ENCODE measurements at regions not wholly inside any gene's neighbourhood (a gene's known extent, or its start where the extent isn't known, plus 50 kb on each side); places are given as distances from the start of the nearest gene placed in this dataset.

- H3K4me3 ChIP-seq (ENCODE audit: low read depth, low read length), result no peak overlapping the region
- ChIA-PET POLR2A (no interaction called here), CTCF (no interaction called here)
- H3K4me1 ChIP-seq (ENCODE audit: control insufficient read depth, insufficient read depth, low read length), result no peaks in the 10 kb centered on the region
- TF ChIP-seq GLIS2 (tag by site-specific recombination; IDR thresholded peaks at IDR 0.05) (no peak), ZNF707 (tag by site-specific recombination; IDR thresholded peaks at IDR 0.05) (no peak), KLF8 (tag by site-specific recombination; IDR thresholded peaks at IDR 0.05) (no peak), ZNF16 (tag by site-specific recombination; IDR thresholded peaks at IDR 0.05; ENCODE audit: low read depth) (no peak), GFI1B (tag by site-specific recombination; IDR thresholded peaks at IDR 0.05) (no peak), ZNF513 (tag by site-specific recombination; IDR thresholded peaks at IDR 0.05) (no peak), KLF17 (tag by site-specific recombination; IDR thresholded peaks at IDR 0.05) (no peak), TSHZ1 (tag by site-specific recombination; IDR thresholded peaks at IDR 0.05; ENCODE audit: borderline replicate concordance) (no peak), HOXD13 (CRISPR knock-in tag; IDR thresholded peaks at IDR 0.05; ENCODE audit: borderline replicate concordance) (no peak), GLIS1 (tag by site-specific recombination; IDR thresholded peaks at IDR 0.05) (no peak), ZNF138 (tag by site-specific recombination; IDR thresholded peaks at IDR 0.05; ENCODE audit: borderline replicate concordance) (no peak), ZNF10 (tag by site-specific recombination; IDR thresholded peaks at IDR 0.05) (no peak), GLI4 (tag by site-specific recombination; IDR thresholded peaks at IDR 0.05) (no peak), ZNF785 (tag by site-specific recombination; IDR thresholded peaks at IDR 0.05) (no peak), ZNF792 (tag by site-specific recombination; IDR thresholded peaks at IDR 0.05) (no peak), ZNF292 (tag by site-specific recombination; IDR thresholded peaks at IDR 0.05; ENCODE audit: borderline replicate concordance, low read depth) (no peak)
- no peak overlapping the region for H3K27ac ChIP-seq (ENCODE audit: extremely low read depth, low read depth, low read length)
- H3K36me3 ChIP-seq (ENCODE audit: control insufficient read depth in 2 of 2, insufficient read depth in 1 of 2, low read length in 2 of 2), result no peaks in the 10 kb centered on the region
- H3K9me3 ChIP-seq (ENCODE audit: control insufficient read depth, insufficient read depth, low read depth, low read length), result no peaks in the 10 kb centered on the region
These were observed 510.4 kb upstream of the RGMB start for GRCh38 chr5:98263084-98263483.

- CTCF ChIA-PET, result no interaction called here
- POLR2A ChIA-PET, result no interaction called here
- Histone ChIP-seq H3K4me1 (ENCODE audit: control insufficient read depth, insufficient read depth, low read length) (no peaks in the 10 kb centered on the region), H3K27ac (ENCODE audit: extremely low read depth, low read depth, low read length) (no peak overlapping the region), H3K36me3 (ENCODE audit: control insufficient read depth in 2 of 2, insufficient read depth in 1 of 2, low read length in 2 of 2) (no peaks in the 10 kb centered on the region), H3K4me3 (ENCODE audit: low read depth, low read length) (no peak overlapping the region), H3K9me3 (ENCODE audit: control insufficient read depth, insufficient read depth, low read depth, low read length) (no peaks in the 10 kb centered on the region)
- TF ChIP-seq HOXC10 (CRISPR knock-in tag; IDR thresholded peaks at IDR 0.05) (no peak), MEIS1 (CRISPR knock-in tag; IDR thresholded peaks at IDR 0.05; ENCODE audit: borderline replicate concordance) (no peak), ZNF473 (tag by site-specific recombination; IDR thresholded peaks at IDR 0.05) (no peak), ZNF776 (tag by site-specific recombination; IDR thresholded peaks at IDR 0.05; ENCODE audit: borderline replicate concordance) (no peak), ZNF362 (tag by site-specific recombination; IDR thresholded peaks at IDR 0.05) (no peak), ZSCAN23 (tag by site-specific recombination; IDR thresholded peaks at IDR 0.05) (no peak), SCRT1 (tag by site-specific recombination; IDR thresholded peaks at IDR 0.05; ENCODE audit: borderline replicate concordance) (no peak), ZBTB21 (tag by site-specific recombination; IDR thresholded peaks at IDR 0.05) (no peak), ZNF350 (tag by site-specific recombination; IDR thresholded peaks at IDR 0.05) (no peak), ZNF549 (tag by site-specific recombination; IDR thresholded peaks at IDR 0.05) (no peak), MZF1 (tag by site-specific recombination; IDR thresholded peaks at IDR 0.05; ENCODE audit: borderline replicate concordance) (no peak), ZNF19 (tag by site-specific recombination; IDR thresholded peaks at IDR 0.05; ENCODE audit: low read depth) (no peak), YY1 (tag by site-specific recombination; IDR thresholded peaks at IDR 0.05) (no peak), ZNF658 (tag by site-specific recombination; IDR thresholded peaks at IDR 0.05) (no peak)
These were observed 505.2 kb upstream of the RGMB start for GRCh38 chr5:98268162-98268860.
